HepG2 (cell line): ENCODE measurements at regions not wholly inside any gene's neighbourhood (a gene's known extent, or its start where the extent isn't known, plus 50 kb on each side); places are given as distances from the start of the nearest gene placed in this dataset.

Source experiments
- CBFB ChIP-seq: sonication (generic); formaldehyde crosslinking; IDR thresholded peaks from 2 replicates; pipeline ENCODE4 v1.4.0; 2020; ENCODE audit warnings: missing genetic modification reagents
- FOXC1 ChIP-seq: sonication (generic); formaldehyde crosslinking; IDR thresholded peaks from 2 replicates; pipeline ENCODE4 v1.8.0; 2022; ENCODE audit warnings: mild to moderate bottlenecking, missing genetic modification reagents, borderline replicate concordance
- GFI1 ChIP-seq: sonication (generic); formaldehyde crosslinking; IDR thresholded peaks from 2 replicates; pipeline ENCODE4 v1.5.0; 2020; ENCODE audit warnings: missing genetic modification reagents, mild to moderate bottlenecking, borderline replicate concordance
- HMG20B ChIP-seq: conservative IDR thresholded peaks from 2 replicates; pipeline ENCODE4 v1.6.1; 2016; ENCODE audit warnings: missing genetic modification reagents, missing compliant biosample characterization
- HNF4G ChIP-seq, 2 experiments: sonication (generic) in 1 of 2; formaldehyde crosslinking in 1 of 2; IDR thresholded peaks; 2 replicates each; pipeline versions ENCODE4 v1.4.0 to v1.6.1; 2011 to 2020; ENCODE audit warnings: borderline replicate concordance in 2 of 2, low read depth in 2 of 2, mild to moderate bottlenecking in 2 of 2, low read length in 1 of 2, missing genetic modification reagents in 1 of 2, moderate library complexity in 1 of 2
- NFIC ChIP-seq: IDR thresholded peaks from 2 replicates; pipeline ENCODE4 v1.6.1; 2012; ENCODE audit warnings: mild to moderate bottlenecking, low read length, inconsistent platforms
- RXRA ChIP-seq: sonication (generic); formaldehyde crosslinking; IDR thresholded peaks from 2 replicates; pipeline ENCODE4 v1.5.1; 2020; ENCODE audit warnings: missing genetic modification reagents
- SRY ChIP-seq: sonication (generic); formaldehyde crosslinking; IDR thresholded peaks from 2 replicates; pipeline ENCODE4 v1.8.0; 2022; ENCODE audit warnings: mild to moderate bottlenecking, missing genetic modification reagents
- TBX2 ChIP-seq: sonication (generic); formaldehyde crosslinking; IDR thresholded peaks from 2 replicates; pipeline ENCODE4 v1.5.0; 2020; ENCODE audit warnings: missing genetic modification reagents, mild to moderate bottlenecking, borderline replicate concordance
- TBX3 ChIP-seq: fragments of 450-650 bp; IDR thresholded peaks from 2 replicates; pipeline ENCODE4 v1.6.1; 2017; ENCODE audit warnings: antibody characterized with exemption, mild to moderate bottlenecking, inconsistent platforms, borderline replicate concordance
- ZEB1 ChIP-seq: IDR thresholded peaks from 2 replicates; pipeline ENCODE4 v1.6.1; 2012; ENCODE audit warnings: mild to moderate bottlenecking, low read depth, inconsistent platforms; ENCODE audit not compliant: insufficient replicate concordance
- ZNF557 ChIP-seq: sonication (generic); formaldehyde crosslinking; IDR thresholded peaks from 2 replicates; pipeline ENCODE4 v1.4.0; 2020; ENCODE audit warnings: missing genetic modification reagents
- ZSCAN31 ChIP-seq: sonication (generic); formaldehyde crosslinking; IDR thresholded peaks from 2 replicates; pipeline ENCODE4 v1.5.0; 2020; ENCODE audit warnings: low read depth, mild to moderate bottlenecking, missing genetic modification reagents
- TF ChIP-seq, protein P1 (sequence below): sonication (generic); formaldehyde crosslinking; IDR thresholded peaks from 2 replicates; pipeline ENCODE4 v1.8.1; 2023; ENCODE audit warnings: mild to moderate bottlenecking, missing genetic modification reagents
- TF ChIP-seq, protein P2 (sequence below): sonication (generic); formaldehyde crosslinking; IDR thresholded peaks from 2 replicates; pipeline ENCODE4 v1.4.0; 2020; ENCODE audit warnings: mild to moderate bottlenecking, missing genetic modification reagents
- TF ChIP-seq, protein P3 (sequence below), 2 experiments: IDR thresholded peaks; 2 replicates each; pipeline ENCODE4 v1.6.1; 2011 to 2012; ENCODE audit warnings: low read length in 2 of 2, borderline replicate concordance in 1 of 2, low read depth in 1 of 2, mild to moderate bottlenecking in 1 of 2, moderate library complexity in 1 of 2
- TF ChIP-seq, protein P4 (sequence below): IDR thresholded peaks from 2 replicates; pipeline ENCODE4 v1.6.1; 2018; ENCODE audit warnings: missing genetic modification reagents, mild to moderate bottlenecking, missing compliant biosample characterization

DNA sequence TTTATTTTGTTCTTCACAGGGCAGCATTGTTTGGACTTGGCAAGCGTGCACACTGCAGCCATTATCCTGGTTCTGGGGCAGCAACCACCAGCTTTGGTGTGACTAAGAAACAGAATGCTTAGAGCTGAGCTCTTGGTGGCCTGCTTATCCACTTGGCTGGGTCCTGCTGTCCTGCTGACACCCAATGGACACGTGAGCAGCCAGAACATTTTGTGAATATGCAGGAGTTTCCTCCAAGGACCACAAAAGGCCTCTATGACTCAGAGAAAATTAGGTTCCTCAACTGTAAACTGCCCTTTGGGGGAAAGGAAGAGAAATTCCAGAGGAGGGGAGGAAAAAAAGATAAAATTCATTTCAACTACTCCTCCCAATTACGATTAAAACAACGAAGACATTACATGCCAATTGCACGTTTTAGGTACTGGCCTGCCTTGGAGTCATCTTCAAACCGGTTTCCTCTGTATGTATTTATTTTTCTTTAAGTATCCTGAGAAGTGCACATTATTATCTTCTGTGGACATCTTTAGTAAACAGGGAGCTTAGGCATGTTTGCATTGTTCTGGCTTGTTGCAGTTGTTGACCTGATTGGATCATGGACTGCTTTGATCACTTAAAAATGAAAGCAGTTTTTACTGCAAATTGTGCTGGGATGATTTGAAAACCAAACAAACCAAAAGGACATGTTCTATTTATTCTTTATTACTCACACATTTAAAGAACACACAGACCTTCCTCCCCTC is 82.3 kb upstream of the TLE4 start (continued):
- TF ChIP-seq, protein P1, sequence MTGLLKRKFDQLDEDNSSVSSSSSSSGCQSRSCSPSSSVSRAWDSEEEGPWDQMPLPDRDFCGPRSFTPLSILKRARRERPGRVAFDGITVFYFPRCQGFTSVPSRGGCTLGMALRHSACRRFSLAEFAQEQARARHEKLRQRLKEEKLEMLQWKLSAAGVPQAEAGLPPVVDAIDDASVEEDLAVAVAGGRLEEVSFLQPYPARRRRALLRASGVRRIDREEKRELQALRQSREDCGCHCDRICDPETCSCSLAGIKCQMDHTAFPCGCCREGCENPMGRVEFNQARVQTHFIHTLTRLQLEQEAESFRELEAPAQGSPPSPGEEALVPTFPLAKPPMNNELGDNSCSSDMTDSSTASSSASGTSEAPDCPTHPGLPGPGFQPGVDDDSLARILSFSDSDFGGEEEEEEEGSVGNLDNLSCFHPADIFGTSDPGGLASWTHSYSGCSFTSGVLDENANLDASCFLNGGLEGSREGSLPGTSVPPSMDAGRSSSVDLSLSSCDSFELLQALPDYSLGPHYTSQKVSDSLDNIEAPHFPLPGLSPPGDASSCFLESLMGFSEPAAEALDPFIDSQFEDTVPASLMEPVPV = no peak
- TF ChIP-seq HNF4G (IDR thresholded peaks at IDR 0.05; ENCODE audit: borderline replicate concordance, low read depth, low read length) = no peak
- TF ChIP-seq HNF4G (CRISPR knock-in tag; IDR thresholded peaks at IDR 0.05; ENCODE audit: borderline replicate concordance, low read depth) = no peak
- TF ChIP-seq, protein P2, sequence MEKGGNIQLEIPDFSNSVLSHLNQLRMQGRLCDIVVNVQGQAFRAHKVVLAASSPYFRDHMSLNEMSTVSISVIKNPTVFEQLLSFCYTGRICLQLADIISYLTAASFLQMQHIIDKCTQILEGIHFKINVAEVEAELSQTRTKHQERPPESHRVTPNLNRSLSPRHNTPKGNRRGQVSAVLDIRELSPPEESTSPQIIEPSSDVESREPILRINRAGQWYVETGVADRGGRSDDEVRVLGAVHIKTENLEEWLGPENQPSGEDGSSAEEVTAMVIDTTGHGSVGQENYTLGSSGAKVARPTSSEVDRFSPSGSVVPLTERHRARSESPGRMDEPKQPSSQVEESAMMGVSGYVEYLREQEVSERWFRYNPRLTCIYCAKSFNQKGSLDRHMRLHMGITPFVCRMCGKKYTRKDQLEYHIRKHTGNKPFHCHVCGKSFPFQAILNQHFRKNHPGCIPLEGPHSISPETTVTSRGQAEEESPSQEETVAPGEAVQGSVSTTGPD = no peak
- peak; percentile 91 for TF ChIP-seq GFI1
- no peak; the same call in 1 of the 2 replicates for TF ChIP-seq RXRA (CRISPR knock-in tag)
- TF ChIP-seq, protein P3, sequence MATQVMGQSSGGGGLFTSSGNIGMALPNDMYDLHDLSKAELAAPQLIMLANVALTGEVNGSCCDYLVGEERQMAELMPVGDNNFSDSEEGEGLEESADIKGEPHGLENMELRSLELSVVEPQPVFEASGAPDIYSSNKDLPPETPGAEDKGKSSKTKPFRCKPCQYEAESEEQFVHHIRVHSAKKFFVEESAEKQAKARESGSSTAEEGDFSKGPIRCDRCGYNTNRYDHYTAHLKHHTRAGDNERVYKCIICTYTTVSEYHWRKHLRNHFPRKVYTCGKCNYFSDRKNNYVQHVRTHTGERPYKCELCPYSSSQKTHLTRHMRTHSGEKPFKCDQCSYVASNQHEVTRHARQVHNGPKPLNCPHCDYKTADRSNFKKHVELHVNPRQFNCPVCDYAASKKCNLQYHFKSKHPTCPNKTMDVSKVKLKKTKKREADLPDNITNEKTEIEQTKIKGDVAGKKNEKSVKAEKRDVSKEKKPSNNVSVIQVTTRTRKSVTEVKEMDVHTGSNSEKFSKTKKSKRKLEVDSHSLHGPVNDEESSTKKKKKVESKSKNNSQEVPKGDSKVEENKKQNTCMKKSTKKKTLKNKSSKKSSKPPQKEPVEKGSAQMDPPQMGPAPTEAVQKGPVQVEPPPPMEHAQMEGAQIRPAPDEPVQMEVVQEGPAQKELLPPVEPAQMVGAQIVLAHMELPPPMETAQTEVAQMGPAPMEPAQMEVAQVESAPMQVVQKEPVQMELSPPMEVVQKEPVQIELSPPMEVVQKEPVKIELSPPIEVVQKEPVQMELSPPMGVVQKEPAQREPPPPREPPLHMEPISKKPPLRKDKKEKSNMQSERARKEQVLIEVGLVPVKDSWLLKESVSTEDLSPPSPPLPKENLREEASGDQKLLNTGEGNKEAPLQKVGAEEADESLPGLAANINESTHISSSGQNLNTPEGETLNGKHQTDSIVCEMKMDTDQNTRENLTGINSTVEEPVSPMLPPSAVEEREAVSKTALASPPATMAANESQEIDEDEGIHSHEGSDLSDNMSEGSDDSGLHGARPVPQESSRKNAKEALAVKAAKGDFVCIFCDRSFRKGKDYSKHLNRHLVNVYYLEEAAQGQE (IDR thresholded peaks at IDR 0.05; ENCODE audit: borderline replicate concordance in 1 of 2, low read depth in 1 of 2, low read length in 2 of 2) = peak in 1 of 2 experiments; percentile 67; a peak in 1 of 4 replicates
- peak; percentile 97 for TF ChIP-seq TBX3
- no peak for TF ChIP-seq ZNF557 (CRISPR knock-in tag)
- TF ChIP-seq HMG20B (CRISPR knock-in tag) = peak; percentile 95
- peak; percentile 79; the same call in 1 of the 2 replicates for TF ChIP-seq NFIC
- TF ChIP-seq ZEB1 = no peak
- no peak for TF ChIP-seq SRY (CRISPR knock-in tag)
- 0 out of 2 replicates have a peak, but pooled peaks have one; percentile 34 for TF ChIP-seq TBX2 (CRISPR knock-in tag)
- no peak for TF ChIP-seq ZSCAN31 (CRISPR knock-in tag)
- no peak for TF ChIP-seq FOXC1 (CRISPR knock-in tag)
- TF ChIP-seq CBFB (CRISPR knock-in tag) = no peak
- TF ChIP-seq, protein P4, sequence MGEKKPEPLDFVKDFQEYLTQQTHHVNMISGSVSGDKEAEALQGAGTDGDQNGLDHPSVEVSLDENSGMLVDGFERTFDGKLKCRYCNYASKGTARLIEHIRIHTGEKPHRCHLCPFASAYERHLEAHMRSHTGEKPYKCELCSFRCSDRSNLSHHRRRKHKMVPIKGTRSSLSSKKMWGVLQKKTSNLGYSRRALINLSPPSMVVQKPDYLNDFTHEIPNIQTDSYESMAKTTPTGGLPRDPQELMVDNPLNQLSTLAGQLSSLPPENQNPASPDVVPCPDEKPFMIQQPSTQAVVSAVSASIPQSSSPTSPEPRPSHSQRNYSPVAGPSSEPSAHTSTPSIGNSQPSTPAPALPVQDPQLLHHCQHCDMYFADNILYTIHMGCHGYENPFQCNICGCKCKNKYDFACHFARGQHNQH (CRISPR knock-in tag) = no peak
